WERI-Rb-1 (cell line): ENCODE measurements at regions not wholly inside any gene's neighbourhood (a gene's known extent, or its start where the extent isn't known, plus 50 kb on each side); places are given as distances from the start of the nearest gene placed in this dataset.
"Not testable (repeated sequence)": the region's sequence is repeated elsewhere in the genome, so short reads cannot be mapped to it uniquely, and the experiment has no call there.

Experiments used
- DNase-seq: peaks from one replicate; pipeline ENCODE4 v3.0.0-alpha.2; 2020
- H3K27ac ChIP-seq: fragments of 250-450 bp; sonication (Bioruptor Pico); 2 replicates; pipeline ENCODE4 v1.5.1; 2020; ENCODE audit warnings: mild to moderate bottlenecking, moderate library complexity
- H3K27me3 ChIP-seq: fragments of 250-450 bp; sonication (Bioruptor Pico); 2 replicates; pipeline ENCODE4 v1.5.1; 2021; ENCODE audit warnings: mild to moderate bottlenecking, low read depth, moderate library complexity; ENCODE audit not compliant: insufficient read depth, severe bottlenecking
- H3K36me3 ChIP-seq: fragments of 250-450 bp; sonication (Bioruptor Pico); 2 replicates; pipeline ENCODE4 v1.5.1; 2020; ENCODE audit warnings: mild to moderate bottlenecking, moderate library complexity
- H3K4me3 ChIP-seq: 2 replicates; pipeline ENCODE4 v1.5.1; 2011; ENCODE audit warnings: low read depth, mild to moderate bottlenecking, control low read depth, low read length
- H3K9me3 ChIP-seq: fragments of 250-450 bp; sonication (Bioruptor Pico); 2 replicates; pipeline ENCODE4 v1.5.1; 2021; ENCODE audit warnings: mild to moderate bottlenecking, moderate library complexity; ENCODE audit not compliant: severe bottlenecking
- CTCF ChIP-seq: IDR thresholded peaks from 2 replicates; pipeline ENCODE4 v1.5.1; 2011; ENCODE audit warnings: low read depth, mild to moderate bottlenecking, control low read depth, inconsistent platforms, low read length

GRCh38 chrX:39268207-39268606 is 466.9 kb downstream of the MID1IP1 start:
- DNase-seq: no peak

GRCh38 chrX:39275500-39276068 is 474.3 kb downstream of the MID1IP1 start:
- H3K36me3 ChIP-seq: no peaks in the 10 kb centered on the region
- H3K27ac ChIP-seq: no peak overlapping the region
- no peak for TF ChIP-seq CTCF
- no peak for DNase-seq
- H3K4me3 ChIP-seq: no peak overlapping the region
- peaks cover 10% of the 10 kb centered on the region for H3K9me3 ChIP-seq
- peaks cover 4% of the 10 kb centered on the region for H3K27me3 ChIP-seq

More at GRCh38 chrX:39268207-39268606, 466.9 kb downstream of the MID1IP1 start:
- TF ChIP-seq CTCF: no peak
- H3K4me3 ChIP-seq: no peak overlapping the region
- H3K27ac ChIP-seq: no peak overlapping the region
- H3K36me3 ChIP-seq: no peaks in the 10 kb centered on the region
- peaks cover 4% of the 10 kb centered on the region for H3K9me3 ChIP-seq
- peaks cover 4% of the 10 kb centered on the region for H3K27me3 ChIP-seq

GRCh38 chrX:39277685-39278390 is 476.6 kb downstream of the MID1IP1 start:
- H3K9me3 ChIP-seq: peaks cover 10% of the 10 kb centered on the region
- not testable (repeated sequence) for H3K36me3 ChIP-seq

GRCh38 chrX:39283239-39283638 is 482.0 kb downstream of the MID1IP1 start:
- Histone ChIP-seq H3K27ac (no peak overlapping the region), H3K9me3 (peaks cover 8% of the 10 kb centered on the region), H3K4me3 (no peak overlapping the region), H3K36me3 (no peaks in the 10 kb centered on the region), H3K27me3 (no peaks in the 10 kb centered on the region)
- no peak for TF ChIP-seq CTCF
- DNase-seq: no peak

More at GRCh38 chrX:39277685-39278390, 476.6 kb downstream of the MID1IP1 start:
- not testable (repeated sequence) for H3K27ac ChIP-seq, DNase-seq, H3K27me3 ChIP-seq, H3K4me3 ChIP-seq

- H3K4me3 ChIP-seq: no peak overlapping the region
- peaks cover 2% of the 10 kb centered on the region for H3K9me3 ChIP-seq
- H3K27ac ChIP-seq: no peak overlapping the region
- H3K27me3 ChIP-seq: no peaks in the 10 kb centered on the region
- H3K36me3 ChIP-seq: no peaks in the 10 kb centered on the region
- no peak for TF ChIP-seq CTCF
- no peak for DNase-seq
These were observed 487.3 kb downstream of the MID1IP1 start for GRCh38 chrX:39288592-39288991.

GRCh38 chrX:39289827-39290226 is 488.6 kb downstream of the MID1IP1 start:
- DNase-seq: no peak
- H3K27ac ChIP-seq: no peak overlapping the region
- no peaks in the 10 kb centered on the region for H3K27me3 ChIP-seq
- TF ChIP-seq CTCF: no peak
- no peak overlapping the region for H3K4me3 ChIP-seq
- H3K36me3 ChIP-seq: no peaks in the 10 kb centered on the region
- no peaks in the 10 kb centered on the region for H3K9me3 ChIP-seq
